ENCODE measurements at regions not wholly inside any gene's neighbourhood (a gene's known extent, or its start where the extent isn't known, plus 50 kb on each side); places are given as distances from the start of the nearest gene placed in this dataset.

DNA sequence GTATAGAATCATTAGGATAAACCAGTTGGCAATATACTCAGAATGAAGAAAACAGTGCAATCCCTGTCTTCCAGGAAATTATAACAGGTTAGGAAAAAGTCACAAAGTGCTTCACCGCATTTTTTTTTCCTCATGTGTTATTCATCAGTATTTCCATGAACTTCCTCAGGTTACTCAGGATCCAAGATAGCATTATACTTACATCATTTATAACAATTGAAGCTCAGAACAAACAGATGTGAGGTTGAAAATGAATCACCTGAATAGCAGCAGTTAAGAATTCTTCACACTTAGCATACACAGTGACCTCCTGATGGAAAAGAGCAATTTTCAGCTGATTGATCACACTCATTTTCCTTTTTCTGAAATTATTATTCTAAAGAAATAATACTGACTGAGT is 1040.7 kb upstream of the B3GALT2 start:
- peaks cover 0 to 5% of the 10 kb centered on the region in 2 donors for H3K36me3 ChIP-seq (ENCODE audit: control insufficient read depth in 2 of 2, extremely low read depth in 1 of 2, insufficient read depth in 1 of 2, low read length in 1 of 2)
- no peaks in the 10 kb centered on the region for H3K27me3 ChIP-seq (replicated peaks in 1 of 2; ENCODE audit: control insufficient read depth in 2 of 2, extremely low read depth in 1 of 2, insufficient read depth in 2 of 2, low read length in 1 of 2)
- H3K27ac ChIP-seq (ENCODE audit: low read length), result no peak overlapping the region
- H3K4me1 Mint-ChIP-seq, result peaks cover 18 to 24% (median 20%) of the 10 kb centered on the region in 3 donors
- no peaks in the 10 kb centered on the region for H3K36me3 Mint-ChIP-seq
- DNase-seq (no peak), ATAC-seq (replicated peaks in 1 of 4) (no peak)
- CTCF ChIA-PET, result no interaction called here
- no CpG with 5 or more reads among the region's 1 CpG for WGBS (ENCODE audit: insufficient coverage)
- no peak overlapping the region for H3K27ac Mint-ChIP-seq
- POLR2A ChIA-PET, result interaction anchor here in 1 of 2 donors (0.6 kb wide), 1 partner anchor 617 kb away, joined by 3 read pairs; no protein-coding TSS in a partner anchor
- no peak overlapping the region for H3K4me3 ChIP-seq (ENCODE audit: control insufficient read depth in 1 of 2, extremely low read depth in 1 of 2, low read length in 1 of 2)
- no peaks in the 10 kb centered on the region for H3K27me3 Mint-ChIP-seq
- H3K9me3 ChIP-seq, result no peaks in the 10 kb centered on the region
- peaks cover 0 to 15% of the 10 kb centered on the region in 2 experiments for H3K4me1 ChIP-seq (ENCODE audit: control insufficient read depth in 1 of 2, extremely low read depth in 1 of 2, insufficient read depth in 2 of 2, low read length in 2 of 2)
- no peak overlapping the region for H3K4me3 Mint-ChIP-seq
- no peaks in the 10 kb centered on the region for H3K9me3 Mint-ChIP-seq

DNA sequence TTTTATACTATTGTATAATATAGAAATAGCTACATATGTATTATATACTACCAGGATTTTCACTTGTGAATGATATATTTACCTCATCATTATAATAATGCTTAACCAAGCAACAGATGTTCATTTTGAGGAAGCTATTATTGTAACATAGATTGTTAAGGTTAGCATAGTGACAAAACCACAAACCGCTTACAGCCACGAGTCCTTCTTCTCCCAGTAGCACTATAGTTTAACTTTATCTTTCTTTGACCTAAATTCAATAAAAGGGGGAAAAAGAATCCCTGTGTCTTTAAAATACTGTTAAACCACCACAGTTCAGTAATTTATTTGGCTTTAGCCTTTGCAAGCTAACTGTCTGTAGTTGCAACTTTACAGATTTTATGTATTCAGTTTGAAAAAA is 1039.4 kb upstream of the B3GALT2 start:
- no peaks in the 10 kb centered on the region for H3K27me3 ChIP-seq (replicated peaks in 1 of 2; ENCODE audit: control insufficient read depth in 2 of 2, extremely low read depth in 1 of 2, insufficient read depth in 2 of 2, low read length in 1 of 2)
- ATAC-seq (replicated peaks in 1 of 4) (peak in 3 of 4 experiments; percentile 63 to 89 (median 77)), DNase-seq (peak in 5 of 35 experiments; percentile 1 to 37 (median 4))
- H3K4me1 Mint-ChIP-seq, result peaks cover 18 to 24% (median 20%) of the 10 kb centered on the region in 3 donors
- no peaks in the 10 kb centered on the region for H3K9me3 ChIP-seq
- H3K27ac Mint-ChIP-seq, result peak overlapping the region; percentile 29 to 64
- no peak overlapping the region for H3K27ac ChIP-seq (ENCODE audit: low read length)
- POLR2A ChIA-PET, result interaction anchor here (0.6 to 0.8 kb wide), 3 partner anchors 95 to 1187 kb away, joined by 3 read pairs; no protein-coding TSS in a partner anchor
- peaks cover 0 to 4% of the 10 kb centered on the region in 2 donors for H3K36me3 ChIP-seq (ENCODE audit: control insufficient read depth in 2 of 2, extremely low read depth in 1 of 2, insufficient read depth in 1 of 2, low read length in 1 of 2)
- CTCF ChIA-PET, result interaction anchor here in 1 of 2 donors (0.6 kb wide), 1 partner anchor 427 kb away, joined by 3 read pairs; no protein-coding TSS in a partner anchor
- no CpG with 5 or more reads among the region's 2 CpGs for WGBS (ENCODE audit: insufficient coverage)
- no peaks in the 10 kb centered on the region for H3K9me3 Mint-ChIP-seq
- no peak overlapping the region for H3K4me3 ChIP-seq (ENCODE audit: control insufficient read depth in 1 of 2, extremely low read depth in 1 of 2, low read length in 1 of 2)
- H3K36me3 Mint-ChIP-seq, result no peaks in the 10 kb centered on the region
- no peaks in the 10 kb centered on the region for H3K27me3 Mint-ChIP-seq
- peaks cover 0 to 15% of the 10 kb centered on the region in 2 experiments for H3K4me1 ChIP-seq (ENCODE audit: control insufficient read depth in 1 of 2, extremely low read depth in 1 of 2, insufficient read depth in 2 of 2, low read length in 2 of 2)
- peak overlapping the region in 1 of 3 donors; percentile 8 for H3K4me3 Mint-ChIP-seq

DNA sequence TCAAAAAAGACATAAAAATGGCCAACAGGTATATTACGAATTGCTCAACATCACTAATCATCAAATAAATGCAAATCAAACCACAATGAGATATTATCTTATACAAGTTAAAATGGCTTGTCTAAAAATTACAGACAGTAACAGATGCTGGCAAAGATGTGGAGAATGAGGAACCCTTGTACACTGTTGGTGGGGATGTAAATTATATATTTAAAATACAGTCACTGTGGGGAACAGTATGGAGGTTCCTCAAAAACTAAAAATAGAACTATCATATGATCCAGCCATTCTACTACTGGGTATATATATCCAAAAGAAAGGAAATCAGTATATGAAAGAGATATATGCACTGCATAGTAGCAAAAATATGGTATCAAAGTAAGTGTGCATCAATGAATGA is 1037.2 kb upstream of the B3GALT2 start:
- Mint-ChIP-seq H3K4me3 (no peak overlapping the region), H3K9me3 (no peaks in the 10 kb centered on the region), H3K4me1 (peaks cover 18 to 23% (median 20%) of the 10 kb centered on the region in 3 donors), H3K27ac (no peak overlapping the region), H3K27me3 (no peaks in the 10 kb centered on the region), H3K36me3 (no peaks in the 10 kb centered on the region)
- Histone ChIP-seq H3K4me3 (ENCODE audit: control insufficient read depth in 1 of 2, extremely low read depth in 1 of 2, low read length in 1 of 2) (no peak overlapping the region), H3K9me3 (no peaks in the 10 kb centered on the region), H3K27me3 (replicated peaks in 1 of 2; ENCODE audit: control insufficient read depth in 2 of 2, extremely low read depth in 1 of 2, insufficient read depth in 2 of 2, low read length in 1 of 2) (no peaks in the 10 kb centered on the region), H3K27ac (ENCODE audit: low read length) (no peak overlapping the region), H3K4me1 (ENCODE audit: control insufficient read depth in 1 of 2, extremely low read depth in 1 of 2, insufficient read depth in 2 of 2, low read length in 2 of 2) (peaks cover 0 to 15% of the 10 kb centered on the region in 2 experiments), H3K36me3 (ENCODE audit: control insufficient read depth in 2 of 2, extremely low read depth in 1 of 2, insufficient read depth in 1 of 2, low read length in 1 of 2) (no peaks in the 10 kb centered on the region)
- ATAC-seq (replicated peaks in 1 of 4) (no peak), DNase-seq (no peak)
- ChIA-PET POLR2A (interaction anchor here in 1 of 2 donors (0.6 kb wide), 1 partner anchor 782 kb away, joined by 3 read pairs; no protein-coding TSS in a partner anchor), CTCF (no interaction called here)
- WGBS (ENCODE audit: insufficient coverage), result no CpG with 5 or more reads among the region's 1 CpG

DNA sequence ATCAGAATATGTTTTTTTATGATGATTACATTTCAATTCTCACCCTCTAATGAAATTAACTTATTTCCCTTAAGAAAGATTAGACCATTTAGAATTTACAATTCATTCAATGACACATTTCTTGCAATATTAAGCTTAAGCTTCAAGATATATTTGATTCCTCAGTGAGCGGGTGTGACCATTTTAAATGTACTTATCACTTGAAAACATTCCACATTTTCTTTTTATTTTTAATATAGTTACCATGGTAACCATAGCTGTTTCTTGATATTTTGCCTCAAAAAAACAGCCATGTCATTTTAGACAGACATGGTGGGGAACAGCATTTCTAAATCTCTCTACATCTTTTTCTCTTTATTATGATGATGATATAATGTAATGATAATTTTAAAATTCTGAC is 1029.0 kb upstream of the B3GALT2 start:
- POLR2A ChIA-PET, result interaction anchor here in 1 of 2 donors (0.7 kb wide), 1 partner anchor 56 kb away, joined by 3 read pairs; no protein-coding TSS in a partner anchor
- no peak for DNase-seq
- WGBS (ENCODE audit: insufficient coverage), result no CpG with 5 or more reads among the region's 1 CpG

DNA sequence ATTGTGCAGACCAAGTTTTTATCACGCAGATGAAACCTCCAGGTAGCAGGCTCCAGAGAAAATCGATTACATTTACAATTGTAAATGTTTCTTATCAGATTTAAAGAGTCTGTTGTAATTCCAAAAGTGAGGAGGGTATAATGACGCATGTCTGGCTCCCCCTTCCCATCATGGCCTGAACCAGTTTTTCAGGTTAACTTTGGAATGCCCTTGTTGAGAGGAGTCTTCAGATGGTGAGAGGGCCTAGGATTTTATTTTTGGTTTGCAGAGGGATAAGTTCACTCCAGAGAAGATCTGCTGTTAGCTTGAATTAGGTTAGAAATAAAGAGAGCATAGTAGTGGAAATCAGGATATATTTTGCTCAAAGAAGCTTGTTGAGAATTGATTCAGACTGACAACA is 1028.3 kb upstream of the B3GALT2 start:
- no peaks in the 10 kb centered on the region for H3K9me3 ChIP-seq
- H3K4me1 ChIP-seq (ENCODE audit: control insufficient read depth in 1 of 2, extremely low read depth in 1 of 2, insufficient read depth in 2 of 2, low read length in 2 of 2), result no peaks in the 10 kb centered on the region
- DNase-seq, result no peak
- peaks cover 2 to 6% (median 6%) of the 10 kb centered on the region in 3 donors for H3K4me1 Mint-ChIP-seq
- no CpG with 5 or more reads among the region's 3 CpGs for WGBS (ENCODE audit: insufficient coverage)
- H3K27me3 Mint-ChIP-seq, result no peaks in the 10 kb centered on the region
- CTCF ChIA-PET, result no interaction called here
- no peak overlapping the region for H3K27ac ChIP-seq (ENCODE audit: low read length)
- H3K9me3 Mint-ChIP-seq, result no peaks in the 10 kb centered on the region
- no peaks in the 10 kb centered on the region for H3K27me3 ChIP-seq (replicated peaks in 1 of 2; ENCODE audit: control insufficient read depth in 2 of 2, extremely low read depth in 1 of 2, insufficient read depth in 2 of 2, low read length in 1 of 2)
- peaks cover 4% of the 10 kb centered on the region for H3K36me3 Mint-ChIP-seq
- H3K27ac Mint-ChIP-seq, result no peak overlapping the region
- H3K4me3 ChIP-seq (ENCODE audit: control insufficient read depth in 1 of 2, extremely low read depth in 1 of 2, low read length in 1 of 2), result no peak overlapping the region
- H3K36me3 ChIP-seq (ENCODE audit: control insufficient read depth in 2 of 2, extremely low read depth in 1 of 2, insufficient read depth in 1 of 2, low read length in 1 of 2), result no peaks in the 10 kb centered on the region
- POLR2A ChIA-PET, result no interaction called here
- no peak overlapping the region for H3K4me3 Mint-ChIP-seq
- no peak for ATAC-seq (replicated peaks in 1 of 4)

More for the DNA sequence above, 1029.0 kb upstream of the B3GALT2 start:
- no peaks in the 10 kb centered on the region for H3K27me3 Mint-ChIP-seq
- Histone ChIP-seq H3K27me3 (replicated peaks in 1 of 2; ENCODE audit: control insufficient read depth in 2 of 2, extremely low read depth in 1 of 2, insufficient read depth in 2 of 2, low read length in 1 of 2) (no peaks in the 10 kb centered on the region), H3K36me3 (ENCODE audit: control insufficient read depth in 2 of 2, extremely low read depth in 1 of 2, insufficient read depth in 1 of 2, low read length in 1 of 2) (no peaks in the 10 kb centered on the region), H3K4me1 (ENCODE audit: control insufficient read depth in 1 of 2, extremely low read depth in 1 of 2, insufficient read depth in 2 of 2, low read length in 2 of 2) (no peaks in the 10 kb centered on the region), H3K4me3 (ENCODE audit: control insufficient read depth in 1 of 2, extremely low read depth in 1 of 2, low read length in 1 of 2) (no peak overlapping the region), H3K9me3 (no peaks in the 10 kb centered on the region), H3K27ac (ENCODE audit: low read length) (no peak overlapping the region)
- CTCF ChIA-PET, result no interaction called here
- no peak for ATAC-seq (replicated peaks in 1 of 4)
- H3K36me3 Mint-ChIP-seq, result peaks cover 4% of the 10 kb centered on the region
- H3K4me3 Mint-ChIP-seq, result no peak overlapping the region
- peaks cover 2 to 6% (median 5%) of the 10 kb centered on the region in 3 donors for H3K4me1 Mint-ChIP-seq
- H3K27ac Mint-ChIP-seq, result no peak overlapping the region
- H3K9me3 Mint-ChIP-seq, result no peaks in the 10 kb centered on the region

DNA sequence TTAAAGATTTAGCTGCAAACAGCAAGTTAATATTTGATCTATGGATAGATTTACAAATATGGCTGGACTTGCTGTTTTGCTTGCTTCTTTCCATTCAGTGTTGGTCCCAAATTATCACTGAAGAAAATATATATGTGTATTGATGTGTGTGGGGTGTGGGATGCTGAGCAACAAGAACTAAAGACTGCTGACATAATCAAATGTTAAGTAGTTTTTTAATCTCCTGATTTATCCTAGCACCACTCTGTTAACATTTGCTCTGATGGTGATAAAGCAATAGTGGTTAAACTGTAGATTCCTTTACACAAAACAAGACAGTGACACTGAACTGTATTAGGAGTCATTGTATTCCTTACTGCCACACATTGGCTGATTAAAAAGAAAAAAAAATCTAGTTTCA is 1023.5 kb upstream of the B3GALT2 start:
- ChIA-PET POLR2A (no interaction called here), CTCF (no interaction called here)
- peaks cover 0 to 5% (median 3%) of the 10 kb centered on the region in 3 donors for H3K9me3 Mint-ChIP-seq
- no peak for DNase-seq
- no peak overlapping the region for H3K4me3 Mint-ChIP-seq
- peaks cover 2% of the 10 kb centered on the region for H3K36me3 Mint-ChIP-seq
- Histone ChIP-seq H3K4me3 (ENCODE audit: control insufficient read depth in 1 of 2, extremely low read depth in 1 of 2, low read length in 1 of 2) (no peak overlapping the region), H3K36me3 (ENCODE audit: control insufficient read depth in 2 of 2, extremely low read depth in 1 of 2, insufficient read depth in 1 of 2, low read length in 1 of 2) (peaks cover 0 to 3% of the 10 kb centered on the region in 2 donors), H3K9me3 (no peaks in the 10 kb centered on the region), H3K27me3 (replicated peaks in 1 of 2; ENCODE audit: control insufficient read depth in 2 of 2, extremely low read depth in 1 of 2, insufficient read depth in 2 of 2, low read length in 1 of 2) (no peaks in the 10 kb centered on the region), H3K27ac (ENCODE audit: low read length) (no peak overlapping the region), H3K4me1 (ENCODE audit: control insufficient read depth in 1 of 2, extremely low read depth in 1 of 2, insufficient read depth in 2 of 2, low read length in 2 of 2) (no peaks in the 10 kb centered on the region)
- no peak overlapping the region for H3K27ac Mint-ChIP-seq
- ATAC-seq (replicated peaks in 1 of 4), result no peak
- peaks cover under 1 to 3% (median 2%) of the 10 kb centered on the region in 3 donors for H3K4me1 Mint-ChIP-seq
- no peaks in the 10 kb centered on the region for H3K27me3 Mint-ChIP-seq

All from T-cell (primary cell).